ENCODE measurements at regions not wholly inside any gene's neighbourhood (a gene's known extent, or its start where the extent isn't known, plus 50 kb on each side); places are given as distances from the start of the nearest gene placed in this dataset.

GRCh38 chr3:86797946-86798345, 193.0 kb downstream of the VGLL3 start:
- TF ChIP-seq POLR2A (IDR thresholded peaks at IDR 0.05) (no peak), CTCF (IDR thresholded peaks at IDR 0.05) (no peak)
- peaks cover 0 to 9% (median 0%) of the 10 kb centered on the region in 12 donors for H3K4me1 ChIP-seq
- no peaks in the 10 kb centered on the region for H3K36me3 ChIP-seq
- no peak for ATAC-seq
- intact Hi-C loops (cut with DNase I), result loop anchor here in 1 of 10 donors (10.0 kb wide), 1 partner anchor 197 kb away; the partner anchor contains the start of gene VGLL3
- H3K27me3 ChIP-seq, result no peaks in the 10 kb centered on the region
- WGBS, 4 donors, result 72 to 91% (median 84%) methylated on average over 1 of the region's 1 CpG
- DNase-seq, result no peak
- H3K27ac ChIP-seq, result no peak overlapping the region
- H3K9me3 ChIP-seq, result no peaks in the 10 kb centered on the region
- no peak overlapping the region for H3K4me3 ChIP-seq

GRCh38 chr3:86794361-86795065, 196.4 kb downstream of the VGLL3 start:
- Histone ChIP-seq H3K27me3 (no peaks in the 10 kb centered on the region), H3K9me3 (no peaks in the 10 kb centered on the region), H3K27ac (peak overlapping the region in 11 of 12 donors; percentile 8 to 75 (median 54)), H3K36me3 (no peaks in the 10 kb centered on the region), H3K4me1 (peaks cover 0 to 9% (median 0%) of the 10 kb centered on the region in 12 donors), H3K4me3 (peak overlapping the region in 7 of 12 donors; percentile 5 to 40 (median 21))
- intact Hi-C loops (cut with DNase I), result loop anchor here in 1 of 10 donors (10.0 kb wide), 1 partner anchor 200 kb away; the partner anchor contains the start of gene VGLL3
- 49 to 62% (median 55%) methylated on average over 3 of the region's 3 CpGs for WGBS, 4 donors
- DNase-seq, result no peak
- no peak for TF ChIP-seq CTCF (IDR thresholded peaks at IDR 0.05)
- TF ChIP-seq POLR2A (IDR thresholded peaks at IDR 0.05), result no peak
- peak in 2 of 4 donors; percentile 13 to 49 for ATAC-seq

GRCh38 chr3:86793786-86794185, 197.2 kb downstream of the VGLL3 start:
- H3K27ac ChIP-seq, result peak overlapping the region in 11 of 12 donors; percentile 8 to 75 (median 54)
- WGBS, 4 donors, result 47 to 62% (median 52%) methylated on average over 1 of the region's 1 CpG
- H3K4me3 ChIP-seq, result peak overlapping the region in 1 of 12 donors; percentile 21
- TF ChIP-seq POLR2A (IDR thresholded peaks at IDR 0.05) (no peak), CTCF (IDR thresholded peaks at IDR 0.05) (no peak)
- H3K36me3 ChIP-seq, result no peaks in the 10 kb centered on the region
- H3K9me3 ChIP-seq, result no peaks in the 10 kb centered on the region
- H3K27me3 ChIP-seq, result no peaks in the 10 kb centered on the region
- intact Hi-C loops (cut with DNase I), result loop anchor here in 1 of 10 donors (10.0 kb wide), 1 partner anchor 201 kb away; the partner anchor contains the start of gene VGLL3
- peaks cover 0 to 9% (median 0%) of the 10 kb centered on the region in 12 donors for H3K4me1 ChIP-seq
- ATAC-seq, result peak; percentile 47 to 93 (median 64)
- no peak for DNase-seq

- H3K4me3 ChIP-seq, result no peak overlapping the region
- TF ChIP-seq POLR2A (IDR thresholded peaks at IDR 0.05) (no peak), CTCF (IDR thresholded peaks at IDR 0.05) (no peak)
- intact Hi-C loops (cut with DNase I), result loop anchor here in 1 of 10 donors (10.0 kb wide), 1 partner anchor 202 kb away; the partner anchor contains the start of gene VGLL3
These were observed 198.6 kb downstream of the VGLL3 start for GRCh38 chr3:86792316-86792715.

More at GRCh38 chr3:86792316-86792715, 198.6 kb downstream of the VGLL3 start:
- H3K4me1 ChIP-seq, result peaks cover 0 to 9% (median 0%) of the 10 kb centered on the region in 12 donors
- H3K9me3 ChIP-seq, result no peaks in the 10 kb centered on the region
- ATAC-seq (no peak), DNase-seq (no peak)
- no peaks in the 10 kb centered on the region for H3K27me3 ChIP-seq
- no peaks in the 10 kb centered on the region for H3K36me3 ChIP-seq
- no peak overlapping the region for H3K27ac ChIP-seq

Measured in heart left ventricle (tissue), 16 donors.